ENCODE measurements at regions not wholly inside any gene's neighbourhood (a gene's known extent, or its start where the extent isn't known, plus 50 kb on each side); places are given as distances from the start of the nearest gene placed in this dataset.

GRCh38 chr18:64331419-64331818, 182.5 kb upstream of the LINC00305 start:
- no peak for TF ChIP-seq CTCF (IDR thresholded peaks at IDR 0.05; ENCODE audit: low read depth, low read length, poor library complexity, severe bottlenecking)
- TF ChIP-seq EZH2phosphoT487 (IDR thresholded peaks at IDR 0.05; ENCODE audit: borderline replicate concordance, low read length) = no peak
